ENCODE measurements at regions not wholly inside any gene's neighbourhood (a gene's known extent, or its start where the extent isn't known, plus 50 kb on each side); places are given as distances from the start of the nearest gene placed in this dataset.

- H3K56ac ChIP-seq (ENCODE audit: insufficient read length, low read depth, low read length), result no peak overlapping the region
- no peak overlapping the region for H2AK5ac ChIP-seq (ENCODE audit: insufficient read length, low read length)
- Mint-ChIP-seq H3K4me1 (peaks cover 18 to 30% of the 10 kb centered on the region in 2 experiments), H3K36me3 (ENCODE audit: insufficient read depth in 1 of 3, low read depth in 3 of 3) (no peaks in the 10 kb centered on the region), H3K27me3 (ENCODE audit: low read depth) (no peaks in the 10 kb centered on the region), H3K9me3 (no peaks in the 10 kb centered on the region), H3K4me3 (no peak overlapping the region), H3K27ac (no peak overlapping the region)
- H2BK120ac ChIP-seq (ENCODE audit: low read depth, low read length, poor library complexity, severe bottlenecking), result no peak overlapping the region
- no peaks in the 10 kb centered on the region; the same call in 1 of the 2 replicates for H3K4me1 ChIP-seq (ENCODE audit: insufficient read depth, low read length)
- no peaks in the 10 kb centered on the region for H4K20me1 ChIP-seq (ENCODE audit: control insufficient read depth, insufficient read depth, insufficient read length)
- no peaks in the 10 kb centered on the region for H3K23me2 ChIP-seq (ENCODE audit: insufficient read length, low read depth, low read length, poor library complexity, severe bottlenecking)
- H3K79me2 ChIP-seq (ENCODE audit: insufficient read depth, low read length), result no peaks in the 10 kb centered on the region
- WGBS (ENCODE audit: extremely low coverage, insufficient read length, low lambda C conversion rate), result no CpG with 5 or more reads among the region's 2 CpGs
- no peak for DNase-seq
- TF ChIP-seq, protein P1, sequence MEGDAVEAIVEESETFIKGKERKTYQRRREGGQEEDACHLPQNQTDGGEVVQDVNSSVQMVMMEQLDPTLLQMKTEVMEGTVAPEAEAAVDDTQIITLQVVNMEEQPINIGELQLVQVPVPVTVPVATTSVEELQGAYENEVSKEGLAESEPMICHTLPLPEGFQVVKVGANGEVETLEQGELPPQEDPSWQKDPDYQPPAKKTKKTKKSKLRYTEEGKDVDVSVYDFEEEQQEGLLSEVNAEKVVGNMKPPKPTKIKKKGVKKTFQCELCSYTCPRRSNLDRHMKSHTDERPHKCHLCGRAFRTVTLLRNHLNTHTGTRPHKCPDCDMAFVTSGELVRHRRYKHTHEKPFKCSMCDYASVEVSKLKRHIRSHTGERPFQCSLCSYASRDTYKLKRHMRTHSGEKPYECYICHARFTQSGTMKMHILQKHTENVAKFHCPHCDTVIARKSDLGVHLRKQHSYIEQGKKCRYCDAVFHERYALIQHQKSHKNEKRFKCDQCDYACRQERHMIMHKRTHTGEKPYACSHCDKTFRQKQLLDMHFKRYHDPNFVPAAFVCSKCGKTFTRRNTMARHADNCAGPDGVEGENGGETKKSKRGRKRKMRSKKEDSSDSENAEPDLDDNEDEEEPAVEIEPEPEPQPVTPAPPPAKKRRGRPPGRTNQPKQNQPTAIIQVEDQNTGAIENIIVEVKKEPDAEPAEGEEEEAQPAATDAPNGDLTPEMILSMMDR (conservative IDR thresholded peaks at IDR 0.05), result no peak
- no peaks in the 10 kb centered on the region for H3K79me1 ChIP-seq (ENCODE audit: insufficient read depth, low read depth, low read length, poor library complexity, severe bottlenecking)
- no peak overlapping the region for H4K5ac ChIP-seq (ENCODE audit: insufficient read length, low read depth, low read length)
- no peak overlapping the region for H3K14ac ChIP-seq (ENCODE audit: insufficient read depth, low read length)
- H3K9me3 ChIP-seq (ENCODE audit: control insufficient read depth, low read depth, low read length), result no peaks in the 10 kb centered on the region
- H2AFZ ChIP-seq (ENCODE audit: low read length), result no peak overlapping the region
- no peak overlapping the region for H4K91ac ChIP-seq (ENCODE audit: insufficient read length, low read depth, low read length)
- H3K18ac ChIP-seq (ENCODE audit: insufficient read length, low read depth, low read length), result no peak overlapping the region
- no peak overlapping the region for H3T11ph ChIP-seq (ENCODE audit: low read length)
- no peak overlapping the region for H3K23ac ChIP-seq (ENCODE audit: insufficient read length, low read depth, low read length)
- H2BK15ac ChIP-seq (ENCODE audit: low read depth, low read length), result no peak overlapping the region
- no peaks in the 10 kb centered on the region for H3K27me3 ChIP-seq (ENCODE audit: insufficient read depth, low read length)
- H3K9ac ChIP-seq (ENCODE audit: extremely low read depth, insufficient read length, low read length), result no peak overlapping the region
- H2BK5ac ChIP-seq (ENCODE audit: insufficient read length, low read length), result no peak overlapping the region
- no peak overlapping the region for H2BK20ac ChIP-seq (ENCODE audit: low read depth, low read length, poor library complexity, severe bottlenecking)
- no peak overlapping the region for H3K4ac ChIP-seq (ENCODE audit: low read depth, low read length)
- no peak overlapping the region for H3K4me2 ChIP-seq (ENCODE audit: insufficient read depth, insufficient read length, low read length)
- no peak overlapping the region for H3K27ac ChIP-seq (ENCODE audit: insufficient read length, low read depth, low read length)
- H2BK12ac ChIP-seq (ENCODE audit: insufficient read length, low read depth, low read length), result no peak overlapping the region
- H4K8ac ChIP-seq (replicated peaks; ENCODE audit: insufficient read length, low read depth, low read length), result no peak overlapping the region
Observed at GRCh38 chr16:62277942-62278341, 241.7 kb upstream of the CDH8 start.

Data from H9 (cell line).